ENCODE measurements at regions not wholly inside any gene's neighbourhood (a gene's known extent, or its start where the extent isn't known, plus 50 kb on each side); places are given as distances from the start of the nearest gene placed in this dataset.

DNA sequence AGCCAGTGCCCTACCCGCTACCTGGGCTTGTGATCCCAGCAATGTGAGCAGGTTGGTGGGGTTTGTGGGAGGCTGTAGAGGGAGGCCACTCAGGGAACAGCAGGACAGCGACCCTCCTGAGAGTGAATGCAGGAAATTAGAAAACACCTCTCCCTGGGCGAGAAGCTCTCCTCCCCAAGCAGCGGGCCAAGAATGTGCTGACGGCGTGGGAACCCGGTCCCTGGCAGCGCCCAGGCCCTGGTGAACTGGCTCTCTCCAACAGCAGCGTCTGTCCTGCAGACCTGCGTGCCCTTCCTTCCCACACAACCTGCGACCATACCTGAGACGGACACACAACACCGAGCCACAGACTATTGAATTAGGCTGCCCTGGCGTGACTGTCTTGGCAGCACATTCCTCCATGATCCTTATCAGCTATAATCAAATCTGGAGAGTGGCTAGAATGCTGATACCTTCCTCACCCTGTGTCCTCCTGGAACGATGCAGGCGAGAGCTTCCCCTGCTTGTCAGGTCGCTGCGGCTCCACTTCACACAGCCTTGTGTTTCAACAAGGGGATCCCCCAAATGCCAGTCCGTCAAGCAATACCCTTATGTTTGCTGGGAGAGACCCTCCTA is 114.8 kb upstream of the GSC start:
- TF ChIP-seq, protein P1, sequence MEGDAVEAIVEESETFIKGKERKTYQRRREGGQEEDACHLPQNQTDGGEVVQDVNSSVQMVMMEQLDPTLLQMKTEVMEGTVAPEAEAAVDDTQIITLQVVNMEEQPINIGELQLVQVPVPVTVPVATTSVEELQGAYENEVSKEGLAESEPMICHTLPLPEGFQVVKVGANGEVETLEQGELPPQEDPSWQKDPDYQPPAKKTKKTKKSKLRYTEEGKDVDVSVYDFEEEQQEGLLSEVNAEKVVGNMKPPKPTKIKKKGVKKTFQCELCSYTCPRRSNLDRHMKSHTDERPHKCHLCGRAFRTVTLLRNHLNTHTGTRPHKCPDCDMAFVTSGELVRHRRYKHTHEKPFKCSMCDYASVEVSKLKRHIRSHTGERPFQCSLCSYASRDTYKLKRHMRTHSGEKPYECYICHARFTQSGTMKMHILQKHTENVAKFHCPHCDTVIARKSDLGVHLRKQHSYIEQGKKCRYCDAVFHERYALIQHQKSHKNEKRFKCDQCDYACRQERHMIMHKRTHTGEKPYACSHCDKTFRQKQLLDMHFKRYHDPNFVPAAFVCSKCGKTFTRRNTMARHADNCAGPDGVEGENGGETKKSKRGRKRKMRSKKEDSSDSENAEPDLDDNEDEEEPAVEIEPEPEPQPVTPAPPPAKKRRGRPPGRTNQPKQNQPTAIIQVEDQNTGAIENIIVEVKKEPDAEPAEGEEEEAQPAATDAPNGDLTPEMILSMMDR (IDR thresholded peaks at IDR 0.05) = no peak
- TF ChIP-seq POLR2A (IDR thresholded peaks at IDR 0.05) = no peak

Data from thyroid gland (tissue), 4 donors.